ENCODE measurements at regions not wholly inside any gene's neighbourhood (a gene's known extent, or its start where the extent isn't known, plus 50 kb on each side); places are given as distances from the start of the nearest gene placed in this dataset.

GRCh38 chr6:170167657-170168159, 123.2 kb downstream of the DLL1 start:
- no peak for TF ChIP-seq POLR2A (IDR thresholded peaks at IDR 0.05)
- TF ChIP-seq CTCF (IDR thresholded peaks at IDR 0.05), result no peak
